Cardiac fibroblast (primary cell): ENCODE measurements at regions not wholly inside any gene's neighbourhood (a gene's known extent, or its start where the extent isn't known, plus 50 kb on each side); places are given as distances from the start of the nearest gene placed in this dataset.
A peak's percentile ranks its signal among the peaks of the same experiment; 100 is the strongest.

Source experiments
- DNase-seq, 2 donors: peaks; one replicate each; pipeline versions ENCODE4 v3.0.0 to v3.0.0-alpha.2; 2010; ENCODE audit warnings: low read depth in 2 of 2
- H3K4me3 ChIP-seq, 2 donors: replicated peaks in 1 of 2; 1 replicate in 1 of 2; 2 replicates in 1 of 2; pipeline ENCODE4 v1.5.1; 2011; ENCODE audit warnings: low read depth in 2 of 2, low read length in 2 of 2, mild to moderate bottlenecking in 2 of 2, moderate library complexity in 1 of 2
- TF ChIP-seq, protein P1 (sequence below): IDR thresholded peaks from one replicate; pipeline ENCODE4 v1.5.1; 2011; ENCODE audit warnings: low read depth, mild to moderate bottlenecking, low read length, inconsistent platforms

DNA sequence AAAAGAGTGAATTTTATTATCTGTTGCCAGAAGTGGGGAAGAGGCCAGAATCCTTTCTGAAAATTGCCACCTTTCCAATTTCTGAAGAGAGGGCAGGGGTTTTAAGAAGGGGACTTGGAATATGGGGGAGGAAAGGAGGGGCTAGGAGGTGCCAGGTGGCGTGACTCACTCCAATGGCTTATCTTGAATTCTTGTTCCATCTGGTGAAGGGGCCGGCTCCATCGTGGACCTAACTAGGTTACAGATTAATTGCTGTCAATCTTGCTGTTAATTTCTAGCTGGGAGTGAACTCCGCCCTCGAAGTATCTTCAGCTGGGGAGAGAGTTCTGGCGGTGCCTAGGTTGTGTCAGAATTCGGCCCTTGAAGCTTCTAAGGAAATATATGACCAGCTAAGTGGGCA lies 138.7 kb downstream of the YTHDC2 start:
- no peak overlapping the region for H3K4me3 ChIP-seq
- TF ChIP-seq, protein P1, sequence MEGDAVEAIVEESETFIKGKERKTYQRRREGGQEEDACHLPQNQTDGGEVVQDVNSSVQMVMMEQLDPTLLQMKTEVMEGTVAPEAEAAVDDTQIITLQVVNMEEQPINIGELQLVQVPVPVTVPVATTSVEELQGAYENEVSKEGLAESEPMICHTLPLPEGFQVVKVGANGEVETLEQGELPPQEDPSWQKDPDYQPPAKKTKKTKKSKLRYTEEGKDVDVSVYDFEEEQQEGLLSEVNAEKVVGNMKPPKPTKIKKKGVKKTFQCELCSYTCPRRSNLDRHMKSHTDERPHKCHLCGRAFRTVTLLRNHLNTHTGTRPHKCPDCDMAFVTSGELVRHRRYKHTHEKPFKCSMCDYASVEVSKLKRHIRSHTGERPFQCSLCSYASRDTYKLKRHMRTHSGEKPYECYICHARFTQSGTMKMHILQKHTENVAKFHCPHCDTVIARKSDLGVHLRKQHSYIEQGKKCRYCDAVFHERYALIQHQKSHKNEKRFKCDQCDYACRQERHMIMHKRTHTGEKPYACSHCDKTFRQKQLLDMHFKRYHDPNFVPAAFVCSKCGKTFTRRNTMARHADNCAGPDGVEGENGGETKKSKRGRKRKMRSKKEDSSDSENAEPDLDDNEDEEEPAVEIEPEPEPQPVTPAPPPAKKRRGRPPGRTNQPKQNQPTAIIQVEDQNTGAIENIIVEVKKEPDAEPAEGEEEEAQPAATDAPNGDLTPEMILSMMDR, result no peak
- DNase-seq, result no peak

DNA sequence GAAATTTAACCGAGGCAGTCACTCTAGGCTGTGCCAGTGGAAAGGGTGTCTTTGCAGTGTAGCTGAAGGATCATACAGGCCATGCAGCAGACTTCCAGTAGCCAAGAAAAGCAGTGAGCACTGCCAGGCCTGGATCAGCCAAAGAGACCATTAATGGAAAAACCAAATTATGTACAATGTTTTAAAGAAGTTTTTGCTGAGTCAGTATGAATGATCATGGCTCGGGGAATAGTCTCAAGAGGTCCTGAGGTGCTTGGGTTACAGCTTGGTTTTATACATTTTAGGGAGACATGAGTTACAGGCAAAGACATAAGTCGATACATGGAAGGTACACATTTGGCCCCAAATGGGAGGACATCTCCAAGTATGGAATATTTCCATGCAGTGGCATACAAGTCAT lies 141.3 kb downstream of the YTHDC2 start:
- no peak overlapping the region for H3K4me3 ChIP-seq
- TF ChIP-seq, protein P1, result no peak
- no peak for DNase-seq

DNA sequence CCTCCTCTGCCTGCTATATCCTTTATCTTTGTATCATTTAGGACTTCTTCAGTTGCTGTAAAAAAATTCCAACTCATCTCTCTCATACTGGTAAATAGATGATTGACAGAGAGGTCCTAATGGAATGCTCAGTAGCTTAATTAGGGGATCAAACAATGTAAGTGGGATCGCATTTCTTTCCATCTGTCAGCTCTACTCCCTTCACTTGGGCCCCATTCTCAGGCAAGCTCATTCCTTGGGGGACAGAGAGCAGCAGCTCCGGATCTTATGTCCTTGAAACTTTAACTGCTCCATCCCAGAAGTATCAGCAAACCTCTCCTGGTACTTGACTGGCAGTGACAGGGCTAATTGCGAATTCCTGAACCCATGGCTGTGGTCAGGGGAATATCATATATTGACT lies 146.7 kb downstream of the YTHDC2 start:
- no peak overlapping the region for H3K4me3 ChIP-seq
- TF ChIP-seq, protein P1, result no peak
- DNase-seq, result no peak

DNA sequence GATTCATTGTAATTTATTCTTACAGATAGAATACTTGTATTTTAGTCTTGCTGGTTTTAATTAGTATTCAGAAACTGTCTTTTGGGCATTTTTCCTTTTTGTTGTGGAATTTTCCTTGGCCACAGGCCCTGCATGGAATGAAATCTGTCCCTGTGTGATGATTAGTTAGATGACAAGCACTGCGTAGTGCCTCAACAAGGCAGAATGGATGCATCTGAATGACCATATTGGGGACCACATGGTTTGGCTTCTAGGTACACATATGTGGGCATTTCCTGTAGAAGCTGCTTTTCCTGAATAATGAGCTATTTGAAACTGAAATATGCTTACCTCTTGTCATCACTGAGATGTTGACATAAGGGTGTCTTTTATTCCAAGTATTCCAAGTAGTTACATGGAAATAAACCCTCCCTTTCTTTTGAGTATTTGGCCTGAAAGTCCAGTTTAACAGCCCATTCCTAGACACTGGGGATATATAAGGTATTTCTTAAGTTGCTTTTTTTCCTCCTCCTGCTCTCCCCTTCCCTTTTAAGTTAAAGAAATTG lies 147.3 kb downstream of the YTHDC2 start:
- TF ChIP-seq, protein P1, result no peak
- no peak for DNase-seq
- no peak overlapping the region for H3K4me3 ChIP-seq

DNA sequence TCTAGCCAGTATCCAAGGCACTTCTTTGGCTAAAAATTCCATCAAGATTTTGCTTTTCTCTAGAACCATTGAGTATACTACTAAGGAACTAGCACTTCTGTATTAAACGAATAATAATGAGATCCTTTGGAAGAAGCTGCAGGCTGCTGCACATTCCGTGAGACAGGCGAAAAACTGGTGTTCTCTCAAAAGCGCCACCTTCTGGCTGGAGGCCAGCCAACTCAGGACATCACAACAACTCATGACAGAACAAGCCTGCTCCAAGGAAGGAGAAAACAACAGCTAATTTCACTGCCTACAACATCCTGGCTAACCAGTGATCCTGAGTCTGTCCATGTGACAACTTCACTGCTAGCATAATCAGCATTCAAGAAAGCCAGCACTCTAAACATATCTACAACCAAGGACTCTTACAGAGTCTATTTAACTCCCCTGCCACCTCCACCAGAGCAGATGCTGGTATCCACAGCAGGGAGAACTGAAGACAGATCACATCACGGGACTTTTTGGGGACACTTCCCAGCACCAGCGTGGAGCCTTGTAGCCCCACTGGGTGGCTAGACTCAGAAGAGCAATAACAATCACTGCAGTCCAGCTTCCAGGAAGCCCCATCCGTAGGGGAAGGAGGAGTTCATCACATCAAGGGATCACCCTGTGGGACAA lies 150.5 kb downstream of the YTHDC2 start:
- no peak overlapping the region for H3K4me3 ChIP-seq
- peak; percentile 61 to 62 for DNase-seq
- TF ChIP-seq, protein P1, result peak; percentile 16

DNA sequence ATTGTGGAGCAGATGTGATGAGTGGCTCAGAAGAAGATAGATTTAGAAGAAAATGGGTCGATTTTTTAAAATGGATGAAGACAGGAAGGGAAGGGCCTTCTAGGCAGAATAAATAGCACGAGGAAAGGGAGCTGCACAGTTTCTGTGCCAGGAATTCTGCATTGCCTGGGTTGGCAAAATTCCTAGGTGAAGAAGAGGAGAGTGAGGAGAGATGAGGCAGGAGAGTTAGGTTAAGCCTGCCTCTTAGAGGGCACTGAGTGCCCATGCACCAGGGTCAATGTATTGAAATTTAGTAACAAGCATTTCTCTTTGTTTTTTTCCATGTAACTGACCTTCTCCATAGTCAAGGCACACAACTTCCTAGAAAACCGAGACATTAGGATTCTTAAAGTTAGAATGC lies 159.5 kb downstream of the YTHDC2 start:
- TF ChIP-seq, protein P1, result no peak
- H3K4me3 ChIP-seq, result no peak overlapping the region
- DNase-seq, result peak in 1 of 2 donors; percentile 11

DNA sequence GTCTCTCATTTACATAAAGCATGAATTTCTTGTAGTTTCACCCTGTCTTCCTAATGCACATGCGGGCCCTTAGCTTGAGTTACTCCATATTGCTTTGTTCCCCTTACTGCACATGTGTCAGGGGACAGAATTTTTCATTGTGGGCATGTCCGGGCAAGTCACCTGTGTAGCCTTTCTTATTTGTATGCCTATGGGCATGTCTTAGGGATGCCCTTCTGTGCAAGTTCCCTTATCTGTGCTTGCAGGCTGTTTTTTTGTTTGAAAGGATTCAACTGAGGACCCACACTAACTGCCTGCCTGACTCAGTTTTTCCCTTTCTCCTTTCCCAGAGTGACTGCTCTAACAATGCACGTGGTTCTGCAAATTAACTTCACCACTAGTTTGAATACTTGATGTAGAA lies 161.7 kb downstream of the YTHDC2 start:
- DNase-seq, result no peak
- TF ChIP-seq, protein P1, result no peak

More for the DNA sequence above, 161.7 kb downstream of the YTHDC2 start:
- no peak overlapping the region for H3K4me3 ChIP-seq
